ENCODE measurements at regions not wholly inside any gene's neighbourhood (a gene's known extent, or its start where the extent isn't known, plus 50 kb on each side); places are given as distances from the start of the nearest gene placed in this dataset.
"Not testable (repeated sequence)": the region's sequence is repeated elsewhere in the genome, so short reads cannot be mapped to it uniquely, and the experiment has no call there.

GRCh38 chr5:136738829-136739228, 373.5 kb upstream of the TRPC7 start:
- no peak for DNase-seq

- no peak for DNase-seq
Measured at GRCh38 chr5:136736021-136736420, 370.7 kb upstream of the TRPC7 start.

- not testable (repeated sequence) for DNase-seq
Measured at GRCh38 chr5:136735611-136736010, 370.3 kb upstream of the TRPC7 start.

- DNase-seq = no peak
Measured at GRCh38 chr5:136734628-136735027, 369.3 kb upstream of the TRPC7 start.

GRCh38 chr5:136732751-136733150, 367.4 kb upstream of the TRPC7 start:
- no peak for DNase-seq

- DNase-seq = no peak
Measured at GRCh38 chr5:136731241-136731900, 366.0 kb upstream of the TRPC7 start.

- DNase-seq = no peak
Measured at GRCh38 chr5:136730426-136730825, 365.1 kb upstream of the TRPC7 start.

GRCh38 chr5:136729901-136730355, 364.6 kb upstream of the TRPC7 start:
- DNase-seq = no peak

- DNase-seq = no peak
Measured at GRCh38 chr5:136726506-136726905, 361.2 kb upstream of the TRPC7 start.

GRCh38 chr5:136724161-136724560, 358.8 kb upstream of the TRPC7 start:
- DNase-seq = no peak

- no peak for DNase-seq
Measured at GRCh38 chr5:136722581-136722980, 357.2 kb upstream of the TRPC7 start.

GRCh38 chr5:136722086-136722485, 356.7 kb upstream of the TRPC7 start:
- no peak for DNase-seq

GRCh38 chr5:136720674-136721073, 355.3 kb upstream of the TRPC7 start:
- DNase-seq = no peak

GRCh38 chr5:136717917-136718316, 352.6 kb upstream of the TRPC7 start:
- no peak for DNase-seq

- no peak for DNase-seq
Measured at GRCh38 chr5:136714286-136714685, 348.9 kb upstream of the TRPC7 start.

GRCh38 chr5:136712628-136713027, 347.3 kb upstream of the TRPC7 start:
- DNase-seq = no peak

GRCh38 chr5:136710834-136711233, 345.5 kb upstream of the TRPC7 start:
- DNase-seq = no peak

- no peak for DNase-seq
Measured at GRCh38 chr5:136703706-136704105, 338.4 kb upstream of the TRPC7 start.

GRCh38 chr5:136703036-136703435, 337.7 kb upstream of the TRPC7 start:
- no peak for DNase-seq

GRCh38 chr5:136701191-136701590, 335.8 kb upstream of the TRPC7 start:
- no peak for DNase-seq

GRCh38 chr5:136699651-136700050, 334.3 kb upstream of the TRPC7 start:
- no peak for DNase-seq

- DNase-seq = no peak
Measured at GRCh38 chr5:136698970-136699369, 333.6 kb upstream of the TRPC7 start.

- DNase-seq = no peak
Measured at GRCh38 chr5:136694258-136694657, 328.9 kb upstream of the TRPC7 start.

GRCh38 chr5:136689552-136689951, 324.2 kb upstream of the TRPC7 start:
- no peak for DNase-seq

- DNase-seq = no peak
Measured at GRCh38 chr5:136686192-136686872, 321.0 kb upstream of the TRPC7 start.
